ENCODE measurements at regions not wholly inside any gene's neighbourhood (a gene's known extent, or its start where the extent isn't known, plus 50 kb on each side); places are given as distances from the start of the nearest gene placed in this dataset.

GRCh38 chr2:196287523-196287922 lies 116.1 kb upstream of the STK17B start:
- Histone ChIP-seq H3K4me3 (no peak overlapping the region), H3K27ac (no peak overlapping the region)
- no peak for DNase-seq (ENCODE audit: low spot score)
- TF ChIP-seq CTCF (IDR thresholded peaks at IDR 0.05) = no peak

- DNase-seq (ENCODE audit: low spot score) = no peak
- H3K27ac ChIP-seq = no peak overlapping the region
- no peak for TF ChIP-seq CTCF (IDR thresholded peaks at IDR 0.05)
- H3K4me3 ChIP-seq = no peak overlapping the region
Measured at GRCh38 chr2:196288006-196288538, 116.7 kb upstream of the STK17B start.

GRCh38 chr2:196289000-196289399 lies 117.6 kb upstream of the STK17B start:
- no peak for DNase-seq (ENCODE audit: low spot score)
- no peak for TF ChIP-seq CTCF (IDR thresholded peaks at IDR 0.05)
- Histone ChIP-seq H3K27ac (no peak overlapping the region), H3K4me3 (no peak overlapping the region)

GRCh38 chr2:196290136-196290535 lies 118.8 kb upstream of the STK17B start:
- TF ChIP-seq CTCF (IDR thresholded peaks at IDR 0.05) = no peak
- DNase-seq (ENCODE audit: low spot score) = no peak
- Histone ChIP-seq H3K4me3 (no peak overlapping the region), H3K27ac (no peak overlapping the region)

- H3K4me3 ChIP-seq = no peak overlapping the region
- no peak overlapping the region for H3K27ac ChIP-seq
- TF ChIP-seq CTCF (IDR thresholded peaks at IDR 0.05) = no peak
Measured at GRCh38 chr2:196290569-196290968, 119.2 kb upstream of the STK17B start.

GRCh38 chr2:196291426-196291825 lies 120.0 kb upstream of the STK17B start:
- Histone ChIP-seq H3K4me3 (no peak overlapping the region), H3K27ac (no peak overlapping the region)
- DNase-seq (ENCODE audit: low spot score) = no peak
- no peak for TF ChIP-seq CTCF (IDR thresholded peaks at IDR 0.05)

More at GRCh38 chr2:196290569-196290968, 119.2 kb upstream of the STK17B start:
- DNase-seq (ENCODE audit: low spot score) = no peak

- no peak for DNase-seq (ENCODE audit: low spot score)
- no peak for TF ChIP-seq CTCF (IDR thresholded peaks at IDR 0.05)
- Histone ChIP-seq H3K4me3 (no peak overlapping the region), H3K27ac (no peak overlapping the region)
Measured at GRCh38 chr2:196291873-196292800, 120.8 kb upstream of the STK17B start.

Data from coronary artery (tissue), 2 donors.